ENCODE measurements at regions not wholly inside any gene's neighbourhood (a gene's known extent, or its start where the extent isn't known, plus 50 kb on each side); places are given as distances from the start of the nearest gene placed in this dataset.

- Histone ChIP-seq H2BK120ac (ENCODE audit: low read depth, low read length) (no peak overlapping the region), H3K4me3 (ENCODE audit: insufficient read depth, low read depth, low read length) (no peak overlapping the region), H2BK20ac (ENCODE audit: low read depth, low read length) (no peak overlapping the region), H3K27me3 (ENCODE audit: control insufficient read depth, insufficient read depth, low read length) (peaks cover 10% of the 10 kb centered on the region), H3K9ac (ENCODE audit: low read depth, low read length) (no peak overlapping the region), H3K9me1 (ENCODE audit: insufficient read depth, low read length) (no peaks in the 10 kb centered on the region), H4K91ac (ENCODE audit: insufficient read depth, low read depth, low read length) (no peak overlapping the region), H3K23ac (ENCODE audit: low read depth, low read length) (no peak overlapping the region), H4K8ac (ENCODE audit: low read depth in 2 of 2, low read length in 2 of 2) (no peak overlapping the region), H3K14ac (replicated peaks; ENCODE audit: low read depth, low read length) (no peak overlapping the region), H2AFZ (replicated peaks; ENCODE audit: low read length, poor library complexity) (no peak overlapping the region), H3K18ac (ENCODE audit: low read depth, low read length) (no peak overlapping the region), H4K5ac (ENCODE audit: low read depth, low read length) (no peak overlapping the region), H3K36me3 (ENCODE audit: control insufficient read depth, insufficient read depth, low read length) (no peaks in the 10 kb centered on the region), H2AK5ac (ENCODE audit: low read depth, low read length) (no peak overlapping the region), H2BK15ac (ENCODE audit: low read depth, low read length) (no peak overlapping the region), H3K4ac (ENCODE audit: low read depth, low read length) (no peak overlapping the region), H3K79me1 (ENCODE audit: low read depth in 1 of 2, low read length in 2 of 2) (no peaks in the 10 kb centered on the region), H3K4me1 (ENCODE audit: control insufficient read depth, insufficient read depth, low read length) (no peaks in the 10 kb centered on the region), H3K27ac (ENCODE audit: insufficient read depth, low read length) (no peak overlapping the region), H3K9me3 (ENCODE audit: control insufficient read depth, insufficient read depth, low read length) (no peaks in the 10 kb centered on the region), H2BK5ac (ENCODE audit: low read depth, low read length, poor library complexity, severe bottlenecking) (no peak overlapping the region), H3K56ac (ENCODE audit: extremely low read depth, insufficient read depth, low read length) (no peak overlapping the region), H3K4me2 (ENCODE audit: low read depth, low read length) (no peak overlapping the region), H2AK9ac (replicated peaks; ENCODE audit: low read depth, low read length, poor library complexity) (peak overlapping the region; percentile 65), H4K20me1 (ENCODE audit: insufficient read depth, low read length) (no peaks in the 10 kb centered on the region)
- BruUV-seq (replicated peaks) = no TSS peak
- WGBS, 2 experiments (ENCODE audit: extremely low coverage in 2 of 2, insufficient read length in 1 of 2) = 30% methylated on average over 2 of the region's 4 CpGs; no CpG with 5 or more reads in 1 of the 2 experiments
- ChIA-PET POLR2A (ENCODE audit: unreplicated experiment) (no interaction called here), CTCF (no interaction called here)
- DNase-seq (no peak), ATAC-seq (ENCODE audit: low read depth) (no peak)
- dilution Hi-C loops (cut with HindIII; ENCODE audit: low sequenced_read_pairs, unreplicated experiment) (no loop called here), in situ Hi-C loops (cut with MboI; ENCODE audit: low sequenced_read_pairs) (no loop called here), intact Hi-C loops (cut with micrococcal nuclease) (loop anchor here (10.0 kb wide), 1 partner anchor 328 kb away; the partner anchor contains the start of gene PTS)
- TF ChIP-seq SMC3 (IDR thresholded peaks at IDR 0.05; ENCODE audit: low read depth, low read length) = no peak
- TF ChIP-seq CHD1 (IDR thresholded peaks at IDR 0.05; ENCODE audit: low read depth, low read length) = no peak
- no peak for TF ChIP-seq POLR2A (IDR thresholded peaks at IDR 0.05; ENCODE audit: low read depth, low read length)
- TF ChIP-seq ELK1 (IDR thresholded peaks at IDR 0.05; ENCODE audit: borderline replicate concordance, low read depth, low read length) = no peak
Observed at GRCh38 chr11:112553205-112553731, 292.6 kb upstream of the PLET1 start.
